Upper lobe of right lung (tissue), 1 donor: ENCODE measurements at regions not wholly inside any gene's neighbourhood (a gene's known extent, or its start where the extent isn't known, plus 50 kb on each side); places are given as distances from the start of the nearest gene placed in this dataset.

Source experiments
- ATAC-seq: fragments of 200-7000 bp; cut with Tn5 transposase; one replicate; pipeline ENCODE4 v1.9.1; 2020; ENCODE audit warnings: mild to moderate bottlenecking, moderate library complexity
- DNase-seq: peaks from one replicate; pipeline ENCODE4 v3.0.0-alpha.2; 2020
- H3K27ac ChIP-seq: fragments of 200-600 bp; one replicate; pipeline ENCODE4 v1.8.0; 2022
- H3K27me3 ChIP-seq: fragments of 200-600 bp; one replicate; pipeline ENCODE4 v1.8.0; 2022; ENCODE audit warnings: mild to moderate bottlenecking
- H3K36me3 ChIP-seq: fragments of 200-600 bp; one replicate; pipeline ENCODE4 v1.8.0; 2022
- H3K4me1 ChIP-seq: fragments of 200-600 bp; one replicate; pipeline ENCODE4 v1.8.0; 2022
- H3K4me3 ChIP-seq: fragments of 200-600 bp; one replicate; pipeline ENCODE4 v1.8.0; 2022; ENCODE audit warnings: mild to moderate bottlenecking
- H3K9me3 ChIP-seq: fragments of 200-600 bp; one replicate; pipeline ENCODE4 v1.8.0; 2022
- intact Hi-C: fragments of 100-400 bp; cut with DNase I; formaldehyde crosslinking; loops from one replicate; pipeline ENCODE4 v1.11.0; 2022
- TF ChIP-seq, protein P1 (sequence below): fragments of 200-600 bp; IDR thresholded peaks from one replicate; pipeline ENCODE4 v1.8.0; 2022; ENCODE audit warnings: antibody characterized with exemption
- donor health status: DM: no; HTN: yes; CAD: no; lungs with severe emphysema.

GRCh38 chr10:36236931-36237330, 594.8 kb upstream of the FZD8 start:
- TF ChIP-seq, protein P1, sequence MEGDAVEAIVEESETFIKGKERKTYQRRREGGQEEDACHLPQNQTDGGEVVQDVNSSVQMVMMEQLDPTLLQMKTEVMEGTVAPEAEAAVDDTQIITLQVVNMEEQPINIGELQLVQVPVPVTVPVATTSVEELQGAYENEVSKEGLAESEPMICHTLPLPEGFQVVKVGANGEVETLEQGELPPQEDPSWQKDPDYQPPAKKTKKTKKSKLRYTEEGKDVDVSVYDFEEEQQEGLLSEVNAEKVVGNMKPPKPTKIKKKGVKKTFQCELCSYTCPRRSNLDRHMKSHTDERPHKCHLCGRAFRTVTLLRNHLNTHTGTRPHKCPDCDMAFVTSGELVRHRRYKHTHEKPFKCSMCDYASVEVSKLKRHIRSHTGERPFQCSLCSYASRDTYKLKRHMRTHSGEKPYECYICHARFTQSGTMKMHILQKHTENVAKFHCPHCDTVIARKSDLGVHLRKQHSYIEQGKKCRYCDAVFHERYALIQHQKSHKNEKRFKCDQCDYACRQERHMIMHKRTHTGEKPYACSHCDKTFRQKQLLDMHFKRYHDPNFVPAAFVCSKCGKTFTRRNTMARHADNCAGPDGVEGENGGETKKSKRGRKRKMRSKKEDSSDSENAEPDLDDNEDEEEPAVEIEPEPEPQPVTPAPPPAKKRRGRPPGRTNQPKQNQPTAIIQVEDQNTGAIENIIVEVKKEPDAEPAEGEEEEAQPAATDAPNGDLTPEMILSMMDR: no peak
- H3K4me1 ChIP-seq: no peaks in the 10 kb centered on the region
- H3K27ac ChIP-seq: no peak overlapping the region
- H3K9me3 ChIP-seq: no peaks in the 10 kb centered on the region
- DNase-seq (no peak), ATAC-seq (no peak)
- intact Hi-C loops: no loop called here
- no peaks in the 10 kb centered on the region for H3K27me3 ChIP-seq
- no peaks in the 10 kb centered on the region for H3K36me3 ChIP-seq
- H3K4me3 ChIP-seq: no peak overlapping the region

DNA sequence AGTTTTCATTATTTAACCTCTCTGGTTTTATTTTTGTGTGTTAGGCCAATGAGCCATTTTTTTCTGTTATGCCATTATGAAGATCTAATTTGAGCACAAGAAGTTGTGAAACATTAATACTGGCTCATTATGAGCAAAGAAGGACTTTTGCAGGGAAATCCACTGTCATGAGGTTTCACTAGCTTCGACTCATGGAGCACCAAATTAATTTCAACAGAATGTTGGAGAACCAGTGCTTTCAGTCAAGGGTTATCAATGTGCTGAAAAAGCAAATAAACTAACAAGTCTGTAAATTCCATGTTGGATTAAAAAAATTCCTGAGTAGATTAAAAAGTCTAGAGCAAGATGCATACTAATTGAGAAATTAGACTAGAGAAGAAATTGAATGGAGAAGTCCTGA, 594.2 kb upstream of the FZD8 start:
- no peaks in the 10 kb centered on the region for H3K4me1 ChIP-seq
- intact Hi-C loops: no loop called here
- DNase-seq (no peak), ATAC-seq (no peak)
- TF ChIP-seq, protein P1: no peak
- H3K27ac ChIP-seq: no peak overlapping the region
- no peaks in the 10 kb centered on the region for H3K27me3 ChIP-seq
- no peaks in the 10 kb centered on the region for H3K36me3 ChIP-seq
- no peaks in the 10 kb centered on the region for H3K9me3 ChIP-seq
- no peak overlapping the region for H3K4me3 ChIP-seq

GRCh38 chr10:36232935-36233334, 590.8 kb upstream of the FZD8 start:
- ATAC-seq (no peak), DNase-seq (no peak)
- TF ChIP-seq, protein P1: no peak
- Histone ChIP-seq H3K27ac (no peak overlapping the region), H3K9me3 (no peaks in the 10 kb centered on the region), H3K27me3 (no peaks in the 10 kb centered on the region), H3K4me3 (no peak overlapping the region), H3K36me3 (no peaks in the 10 kb centered on the region), H3K4me1 (no peaks in the 10 kb centered on the region)
- intact Hi-C loops: no loop called here

GRCh38 chr10:36224431-36224985, 582.4 kb upstream of the FZD8 start:
- intact Hi-C loops: no loop called here
- no peak overlapping the region for H3K4me3 ChIP-seq
- H3K36me3 ChIP-seq: no peaks in the 10 kb centered on the region
- H3K27me3 ChIP-seq: no peaks in the 10 kb centered on the region
- no peak for ATAC-seq
- DNase-seq: no peak
- H3K27ac ChIP-seq: no peak overlapping the region
- H3K9me3 ChIP-seq: no peaks in the 10 kb centered on the region
- TF ChIP-seq, protein P1: no peak
- H3K4me1 ChIP-seq: no peaks in the 10 kb centered on the region

DNA sequence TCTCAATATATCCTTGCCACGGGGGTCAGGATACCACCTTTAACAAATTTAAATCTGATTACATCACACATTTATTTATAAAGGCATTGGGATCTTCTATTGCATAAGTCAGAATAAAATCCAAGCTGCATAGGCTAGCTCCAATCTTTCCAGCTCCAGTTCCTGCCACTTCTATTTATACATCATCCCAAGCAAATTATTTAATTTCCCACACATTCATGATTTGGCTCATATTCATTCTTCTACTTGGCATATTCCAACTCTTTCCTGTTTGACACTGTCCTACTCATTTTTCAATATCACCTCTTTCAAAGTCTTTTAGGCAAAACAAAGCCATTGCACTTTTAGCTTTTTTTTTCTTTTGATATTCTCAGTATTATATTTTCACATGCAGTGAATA, 579.0 kb upstream of the FZD8 start:
- Histone ChIP-seq H3K9me3 (no peaks in the 10 kb centered on the region), H3K4me3 (no peak overlapping the region), H3K4me1 (no peaks in the 10 kb centered on the region), H3K27me3 (no peaks in the 10 kb centered on the region), H3K36me3 (no peaks in the 10 kb centered on the region), H3K27ac (no peak overlapping the region)
- TF ChIP-seq, protein P1: no peak
- DNase-seq (no peak), ATAC-seq (no peak)
- intact Hi-C loops: no loop called here

DNA sequence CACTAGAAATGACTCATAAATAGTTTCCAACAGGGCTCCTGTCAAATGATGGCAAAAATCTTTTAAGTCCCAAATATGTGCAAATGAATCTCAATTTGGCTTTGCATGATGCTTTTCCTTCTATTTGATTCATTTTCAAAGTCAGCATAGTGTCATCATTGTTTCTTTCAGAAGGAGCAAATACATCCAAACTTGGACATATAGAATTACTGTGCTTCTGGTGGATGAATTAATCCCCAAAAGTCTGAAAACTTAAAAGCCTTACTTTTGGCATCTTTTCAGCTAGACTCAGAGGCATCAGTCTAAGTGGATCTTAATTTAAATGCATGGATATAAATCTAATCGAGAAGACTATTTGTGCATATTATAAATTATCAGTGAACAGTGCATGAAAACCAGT, 578.1 kb upstream of the FZD8 start:
- H3K4me3 ChIP-seq: no peak overlapping the region
- ATAC-seq: no peak
- TF ChIP-seq, protein P1: no peak

More for the DNA sequence above, 578.1 kb upstream of the FZD8 start:
- no peaks in the 10 kb centered on the region for H3K36me3 ChIP-seq
- H3K27me3 ChIP-seq: no peaks in the 10 kb centered on the region
- intact Hi-C loops: no loop called here
- no peak overlapping the region for H3K27ac ChIP-seq
- no peaks in the 10 kb centered on the region for H3K9me3 ChIP-seq
- no peak for DNase-seq
- H3K4me1 ChIP-seq: no peaks in the 10 kb centered on the region
